ENCODE measurements at regions not wholly inside any gene's neighbourhood (a gene's known extent, or its start where the extent isn't known, plus 50 kb on each side); places are given as distances from the start of the nearest gene placed in this dataset.

DNA sequence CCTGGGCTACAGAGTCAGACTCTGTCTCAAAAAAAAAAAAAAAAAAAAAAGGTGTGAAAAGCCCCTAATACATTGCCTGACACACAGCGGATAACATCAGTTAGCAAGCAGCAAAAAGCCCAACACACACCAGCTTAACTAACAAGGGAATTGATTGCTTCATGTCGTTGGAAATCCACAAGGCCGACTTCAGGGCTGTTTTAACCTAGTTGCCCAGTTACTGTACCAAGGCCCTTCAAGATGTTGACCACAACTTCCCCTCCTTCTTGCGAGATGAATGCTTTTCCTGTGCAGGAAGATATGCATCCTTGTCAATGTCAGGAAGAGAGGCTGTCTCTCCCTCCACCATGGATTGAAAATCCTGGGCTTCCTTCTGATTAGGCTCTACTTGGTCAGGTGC, 202.9 kb downstream of the MIB1 start:
- TF ChIP-seq, protein P1, sequence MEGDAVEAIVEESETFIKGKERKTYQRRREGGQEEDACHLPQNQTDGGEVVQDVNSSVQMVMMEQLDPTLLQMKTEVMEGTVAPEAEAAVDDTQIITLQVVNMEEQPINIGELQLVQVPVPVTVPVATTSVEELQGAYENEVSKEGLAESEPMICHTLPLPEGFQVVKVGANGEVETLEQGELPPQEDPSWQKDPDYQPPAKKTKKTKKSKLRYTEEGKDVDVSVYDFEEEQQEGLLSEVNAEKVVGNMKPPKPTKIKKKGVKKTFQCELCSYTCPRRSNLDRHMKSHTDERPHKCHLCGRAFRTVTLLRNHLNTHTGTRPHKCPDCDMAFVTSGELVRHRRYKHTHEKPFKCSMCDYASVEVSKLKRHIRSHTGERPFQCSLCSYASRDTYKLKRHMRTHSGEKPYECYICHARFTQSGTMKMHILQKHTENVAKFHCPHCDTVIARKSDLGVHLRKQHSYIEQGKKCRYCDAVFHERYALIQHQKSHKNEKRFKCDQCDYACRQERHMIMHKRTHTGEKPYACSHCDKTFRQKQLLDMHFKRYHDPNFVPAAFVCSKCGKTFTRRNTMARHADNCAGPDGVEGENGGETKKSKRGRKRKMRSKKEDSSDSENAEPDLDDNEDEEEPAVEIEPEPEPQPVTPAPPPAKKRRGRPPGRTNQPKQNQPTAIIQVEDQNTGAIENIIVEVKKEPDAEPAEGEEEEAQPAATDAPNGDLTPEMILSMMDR (IDR thresholded peaks at IDR 0.05) = no peak
- TF ChIP-seq POLR2A (IDR thresholded peaks at IDR 0.05) = no peak
